MCF 10A (cell line): ENCODE measurements at regions not wholly inside any gene's neighbourhood (a gene's known extent, or its start where the extent isn't known, plus 50 kb on each side); places are given as distances from the start of the nearest gene placed in this dataset.
"Not testable (repeated sequence)": the region's sequence is repeated elsewhere in the genome, so short reads cannot be mapped to it uniquely, and the experiment has no call there.

ENCODE experiments used
- BruUV-seq: library from RNA; stranded (reverse); fragments of 400-500 nt; replicated peaks from 2 replicates; lab custom pipeline; 2021; lab: Mats Ljungman, UMichigan
- CTCF ChIA-PET: fragments of 300-600 bp; sonication (Branson Sonifier 250); formaldehyde crosslinking; extraction: SDS; loops from one replicate; lab custom pipeline; 2021; ENCODE audit warnings: antibody characterized with exemption, inconsistent platforms; lab: Yijun Ruan, JAX
- POLR2A ChIA-PET: fragments of 300-600, 350-650 bp; sonication (Branson Sonifier 250); formaldehyde crosslinking; extraction: SDS; loops from one replicate; lab custom pipeline; 2020; ENCODE audit warnings: antibody characterized with exemption, inconsistent platforms; lab: Yijun Ruan, JAX
- DNase-seq: peaks from one replicate; pipeline ENCODE4 v3.0.0-alpha.2; 2018; ENCODE audit not compliant: unreplicated experiment
- H3K27ac Mint-ChIP-seq: one replicate; pipeline ENCODE4 v1.8.0; 2022; ENCODE audit warnings: mild to moderate bottlenecking, low read depth, mixed read lengths; ENCODE audit not compliant: unreplicated experiment
- H3K27me3 Mint-ChIP-seq: one replicate; pipeline ENCODE4 v1.8.0; 2022; ENCODE audit warnings: mixed read lengths; ENCODE audit not compliant: insufficient read depth, unreplicated experiment
- H3K36me3 Mint-ChIP-seq: one replicate; pipeline ENCODE4 v1.8.0; 2022; ENCODE audit warnings: mild to moderate bottlenecking, moderate library complexity, mixed read lengths; ENCODE audit not compliant: insufficient read depth, unreplicated experiment
- H3K4me1 Mint-ChIP-seq: one replicate; pipeline ENCODE4 v1.8.0; 2022; ENCODE audit warnings: mixed read lengths; ENCODE audit not compliant: insufficient read depth, unreplicated experiment
- H3K4me3 Mint-ChIP-seq: one replicate; pipeline ENCODE4 v1.8.0; 2022; ENCODE audit warnings: mild to moderate bottlenecking, moderate library complexity, mixed read lengths; ENCODE audit not compliant: unreplicated experiment
- H3K9me3 Mint-ChIP-seq: one replicate; pipeline ENCODE4 v1.8.0; 2022; ENCODE audit warnings: mixed read lengths; ENCODE audit not compliant: unreplicated experiment
- intact Hi-C: fragments of 100-400 bp; cut with micrococcal nuclease; formaldehyde crosslinking; loops from 2 replicates; pipeline ENCODE4 v1.14.1; 2022
- TF ChIP-seq, protein P1 (sequence below): fragments of 200-600 bp; IDR thresholded peaks from one replicate; pipeline ENCODE4 v1.8.0; 2022; ENCODE audit warnings: antibody characterized with exemption, mild to moderate bottlenecking; ENCODE audit not compliant: unreplicated experiment

DNA sequence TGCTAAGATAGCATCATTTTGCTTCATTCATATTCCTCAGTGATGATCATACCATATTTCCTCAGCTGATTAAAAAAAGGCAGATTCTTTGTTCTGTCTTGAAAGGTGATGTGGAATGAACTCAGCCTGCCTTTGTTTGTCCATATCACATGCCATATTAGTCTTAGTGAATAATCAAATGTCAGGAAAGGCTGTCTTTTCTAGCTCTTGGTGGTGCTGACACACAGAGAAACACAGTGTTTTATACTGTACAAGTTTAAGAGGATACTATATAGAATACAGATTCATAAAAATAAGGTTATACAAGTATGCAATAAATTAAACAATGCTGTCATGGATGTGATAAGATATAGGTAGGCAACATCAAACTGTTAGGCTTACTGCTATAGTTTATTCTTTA lies 97.1 kb upstream of the FAM98A start:
- no TSS peak for BruUV-seq
- H3K27ac Mint-ChIP-seq: no peak overlapping the region
- H3K9me3 Mint-ChIP-seq: peaks cover 10% of the 10 kb centered on the region
- TF ChIP-seq, protein P1, sequence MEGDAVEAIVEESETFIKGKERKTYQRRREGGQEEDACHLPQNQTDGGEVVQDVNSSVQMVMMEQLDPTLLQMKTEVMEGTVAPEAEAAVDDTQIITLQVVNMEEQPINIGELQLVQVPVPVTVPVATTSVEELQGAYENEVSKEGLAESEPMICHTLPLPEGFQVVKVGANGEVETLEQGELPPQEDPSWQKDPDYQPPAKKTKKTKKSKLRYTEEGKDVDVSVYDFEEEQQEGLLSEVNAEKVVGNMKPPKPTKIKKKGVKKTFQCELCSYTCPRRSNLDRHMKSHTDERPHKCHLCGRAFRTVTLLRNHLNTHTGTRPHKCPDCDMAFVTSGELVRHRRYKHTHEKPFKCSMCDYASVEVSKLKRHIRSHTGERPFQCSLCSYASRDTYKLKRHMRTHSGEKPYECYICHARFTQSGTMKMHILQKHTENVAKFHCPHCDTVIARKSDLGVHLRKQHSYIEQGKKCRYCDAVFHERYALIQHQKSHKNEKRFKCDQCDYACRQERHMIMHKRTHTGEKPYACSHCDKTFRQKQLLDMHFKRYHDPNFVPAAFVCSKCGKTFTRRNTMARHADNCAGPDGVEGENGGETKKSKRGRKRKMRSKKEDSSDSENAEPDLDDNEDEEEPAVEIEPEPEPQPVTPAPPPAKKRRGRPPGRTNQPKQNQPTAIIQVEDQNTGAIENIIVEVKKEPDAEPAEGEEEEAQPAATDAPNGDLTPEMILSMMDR: no peak
- ChIA-PET CTCF (interaction anchor here (0.8 kb wide), 1 partner anchor 874 kb away, joined by 5 read pairs; no protein-coding TSS in a partner anchor), POLR2A (no interaction called here)
- DNase-seq: no peak
- intact Hi-C loops: no loop called here
- H3K27me3 Mint-ChIP-seq: no peaks in the 10 kb centered on the region
- no peaks in the 10 kb centered on the region for H3K4me1 Mint-ChIP-seq
- H3K4me3 Mint-ChIP-seq: no peak overlapping the region
- no peaks in the 10 kb centered on the region for H3K36me3 Mint-ChIP-seq

DNA sequence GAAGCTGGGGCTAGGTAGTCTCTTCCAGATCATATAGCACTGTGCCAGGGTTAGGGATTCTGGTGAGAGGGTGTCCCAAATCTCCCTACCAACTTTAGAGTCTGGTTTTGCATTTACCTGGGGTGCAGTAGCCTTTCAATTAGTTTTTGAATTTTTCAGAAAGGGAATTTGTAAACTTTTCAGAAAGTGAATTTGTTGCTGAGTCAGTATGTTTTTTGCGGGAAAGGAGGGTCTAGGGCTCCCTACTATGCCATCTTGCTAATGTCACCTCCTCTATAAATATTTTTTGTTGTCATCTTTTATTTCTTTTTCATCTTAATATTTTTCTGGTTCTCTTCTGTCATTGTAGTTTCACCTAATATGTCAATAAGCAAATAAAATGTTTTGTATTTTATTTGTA lies 95.8 kb upstream of the FAM98A start:
- H3K4me1 Mint-ChIP-seq: no peaks in the 10 kb centered on the region
- DNase-seq: no peak
- no peak overlapping the region for H3K27ac Mint-ChIP-seq
- no TSS peak for BruUV-seq
- H3K4me3 Mint-ChIP-seq: no peak overlapping the region
- H3K36me3 Mint-ChIP-seq: no peaks in the 10 kb centered on the region
- ChIA-PET POLR2A (interaction anchor here (0.7 kb wide), 1 partner anchor 50 kb away, joined by 4 read pairs; no protein-coding TSS in a partner anchor), CTCF (interaction anchor here (0.7 kb wide), 1 partner anchor 215 kb away, joined by 3 read pairs; no protein-coding TSS in a partner anchor)
- no peaks in the 10 kb centered on the region for H3K27me3 Mint-ChIP-seq
- TF ChIP-seq, protein P1: no peak
- peaks cover 10% of the 10 kb centered on the region for H3K9me3 Mint-ChIP-seq
- intact Hi-C loops: no loop called here

DNA sequence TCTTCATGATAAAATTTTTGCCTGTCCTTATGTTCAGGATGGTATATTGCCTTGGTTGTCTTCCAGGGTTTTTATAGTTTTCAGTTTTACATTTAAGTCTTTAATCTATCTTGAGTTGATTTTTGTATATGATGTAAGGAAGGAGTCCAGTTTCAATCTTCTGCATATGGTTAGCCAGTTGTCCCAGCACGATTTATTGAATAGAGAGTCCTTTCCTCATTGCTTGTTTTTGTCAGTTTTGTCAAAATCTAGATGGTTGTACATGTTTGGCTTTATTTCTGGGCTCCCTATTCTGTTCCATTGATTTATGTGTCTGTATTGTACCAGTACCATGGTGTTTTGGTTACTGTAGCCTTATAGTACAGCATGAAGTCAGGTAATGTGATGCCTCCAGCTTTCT lies 91.6 kb upstream of the FAM98A start:
- CTCF ChIA-PET: interaction anchor here (0.5 to 2.0 kb wide), 3 partner anchors 193 to 880 kb away, joined by 3 to 5 read pairs (median 4); no protein-coding TSS in a partner anchor
- H3K4me1 Mint-ChIP-seq, BruUV-seq, H3K27me3 Mint-ChIP-seq, H3K36me3 Mint-ChIP-seq, H3K4me3 Mint-ChIP-seq, H3K27ac Mint-ChIP-seq, intact Hi-C loops, POLR2A ChIA-PET, DNase-seq: not testable (repeated sequence)
- peaks cover 19% of the 10 kb centered on the region for H3K9me3 Mint-ChIP-seq

DNA sequence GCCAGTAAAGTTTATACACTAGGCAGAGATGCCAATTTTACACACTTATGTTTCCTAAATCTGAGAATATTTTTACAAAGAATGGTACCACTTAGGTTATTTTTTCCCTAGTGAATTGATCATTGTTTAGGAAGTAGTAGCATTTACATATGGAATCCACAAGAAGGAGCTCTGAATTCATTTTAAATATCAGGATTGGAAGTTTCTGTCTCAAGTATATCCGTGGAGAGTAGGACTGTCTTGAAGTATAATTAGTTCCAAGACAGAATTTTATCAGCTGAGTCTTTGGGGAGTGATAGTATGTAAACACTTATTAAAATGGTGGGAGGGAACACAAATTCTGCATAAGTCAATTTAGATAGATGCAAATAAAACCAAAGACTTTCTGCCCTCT lies 82.3 kb upstream of the FAM98A start:
- Mint-ChIP-seq H3K4me1 (no peaks in the 10 kb centered on the region), H3K4me3 (no peak overlapping the region), H3K9me3 (no peaks in the 10 kb centered on the region), H3K27ac (no peak overlapping the region), H3K36me3 (no peaks in the 10 kb centered on the region), H3K27me3 (no peaks in the 10 kb centered on the region)
- intact Hi-C loops: loop anchor here (2.0 to 5.0 kb wide), 3 partner anchors 331 to 889 kb away; no protein-coding TSS in a partner anchor
- no TSS peak for BruUV-seq
- POLR2A ChIA-PET: interaction anchor here (0.8 kb wide), 1 partner anchor 31 kb away, joined by 3 read pairs; no protein-coding TSS in a partner anchor
- CTCF ChIA-PET: interaction anchor here (0.6 to 2.7 kb wide), 11 partner anchors 154 to 911 kb away, joined by 3 to 29 read pairs (median 4); no protein-coding TSS in a partner anchor
- TF ChIP-seq, protein P1: peak; percentile 57
- DNase-seq: no peak
